HEK293 (cell line): ENCODE measurements at regions not wholly inside any gene's neighbourhood (a gene's known extent, or its start where the extent isn't known, plus 50 kb on each side); places are given as distances from the start of the nearest gene placed in this dataset.

Experiments
- CTCF ChIA-PET: fragments of 350-600 bp; formaldehyde crosslinking; extraction: SDS; loops from one replicate; lab custom pipeline; 2021; ENCODE audit warnings: antibody characterized with exemption; lab: Yijun Ruan, JAX
- POLR2A ChIA-PET: fragments of 300-600 bp; formaldehyde crosslinking; extraction: SDS; loops from one replicate; lab custom pipeline; 2020; ENCODE audit warnings: antibody characterized with exemption, inconsistent platforms; lab: Yijun Ruan, JAX
- H3K27ac ChIP-seq: fragments of 200-500 bp; sonication (Bioruptor generic); 2 replicates; pipeline ENCODE4 v1.5.1; 2014; ENCODE audit warnings: low read depth, low read length, control low read depth, inconsistent platforms; ENCODE audit errors: extremely low read depth
- H3K36me3 ChIP-seq, 2 experiments: fragments of 200-500 bp in 1 of 2; sonication (Bioruptor generic) in 1 of 2; 1 replicate in 1 of 2; 2 replicates in 1 of 2; pipeline ENCODE4 v1.5.1; 2014 to 2017; ENCODE audit warnings: inconsistent platforms in 2 of 2, low read length in 2 of 2; ENCODE audit not compliant: control insufficient read depth in 2 of 2, insufficient read depth in 1 of 2
- H3K4me1 ChIP-seq: fragments of 200-500 bp; sonication (Bioruptor generic); 2 replicates; pipeline ENCODE4 v1.5.1; 2014; ENCODE audit warnings: mild to moderate bottlenecking, low read length, inconsistent platforms; ENCODE audit not compliant: control insufficient read depth, insufficient read depth
- H3K4me3 ChIP-seq: 2 replicates; pipeline ENCODE4 v1.5.1; 2011; ENCODE audit warnings: low read depth, mild to moderate bottlenecking, control low read depth, low read length, moderate library complexity
- H3K9me3 ChIP-seq: fragments of 200-500 bp; sonication (Bioruptor generic); 2 replicates; pipeline ENCODE4 v1.5.1; 2014; ENCODE audit warnings: low read depth, low read length, inconsistent platforms; ENCODE audit not compliant: control insufficient read depth, insufficient read depth
- BCL11A ChIP-seq: fragments of 450-650 bp; formaldehyde crosslinking; IDR thresholded peaks from 2 replicates; pipeline ENCODE4 v1.5.1; 2016; ENCODE audit warnings: low read depth, missing biosample characterization, missing genetic modification characterization
- GLIS2 ChIP-seq: fragments of 450-650 bp; formaldehyde crosslinking; IDR thresholded peaks from 2 replicates; pipeline ENCODE4 v1.5.1; 2016; ENCODE audit warnings: missing biosample characterization, missing genetic modification characterization
- HOXC10 ChIP-seq: sonication (generic); formaldehyde crosslinking; IDR thresholded peaks from 2 replicates; pipeline ENCODE4 v1.8.1; 2023; ENCODE audit warnings: mild to moderate bottlenecking, missing genetic modification reagents
- HOXD13 ChIP-seq: sonication (generic); formaldehyde crosslinking; IDR thresholded peaks from 2 replicates; pipeline ENCODE4 v1.8.0; 2022; ENCODE audit warnings: missing genetic modification reagents, borderline replicate concordance
- MYNN ChIP-seq: fragments of 450-650 bp; formaldehyde crosslinking; IDR thresholded peaks from 2 replicates; pipeline ENCODE4 v1.5.1; 2016; ENCODE audit warnings: missing biosample characterization, missing genetic modification characterization, borderline replicate concordance
- MZF1 ChIP-seq: fragments of 450-650 bp; formaldehyde crosslinking; IDR thresholded peaks from 2 replicates; pipeline ENCODE4 v1.5.1; 2017; ENCODE audit warnings: missing biosample characterization, missing genetic modification characterization, borderline replicate concordance
- PRDM1 ChIP-seq: fragments of 450-650 bp; formaldehyde crosslinking; IDR thresholded peaks from 2 replicates; pipeline ENCODE4; 2016; ENCODE audit warnings: missing biosample characterization, missing genetic modification characterization
- RBAK ChIP-seq: fragments of 450-650 bp; formaldehyde crosslinking; IDR thresholded peaks from 2 replicates; pipeline ENCODE4 v1.5.1; 2016; ENCODE audit warnings: missing biosample characterization, missing genetic modification characterization
- SCRT2 ChIP-seq: fragments of 450-650 bp; formaldehyde crosslinking; IDR thresholded peaks from 2 replicates; pipeline ENCODE4 v1.5.1; 2016; ENCODE audit warnings: missing biosample characterization, missing genetic modification characterization
- SP2 ChIP-seq: fragments of 450-650 bp; formaldehyde crosslinking; IDR thresholded peaks from 2 replicates; pipeline ENCODE4 v1.5.1; 2016; ENCODE audit warnings: missing biosample characterization, missing genetic modification characterization
- ZBTB8A ChIP-seq: fragments of 450-650 bp; formaldehyde crosslinking; IDR thresholded peaks from 2 replicates; pipeline ENCODE4 v1.5.1; 2016; ENCODE audit warnings: missing biosample characterization, missing genetic modification characterization
- ZNF133 ChIP-seq: fragments of 450-650 bp; formaldehyde crosslinking; IDR thresholded peaks from 2 replicates; pipeline ENCODE4 v1.5.1; 2016; ENCODE audit warnings: missing biosample characterization, missing genetic modification characterization
- ZNF23 ChIP-seq: fragments of 450-650 bp; formaldehyde crosslinking; IDR thresholded peaks from 2 replicates; pipeline ENCODE4 v1.5.1; 2016; ENCODE audit warnings: missing biosample characterization, missing genetic modification characterization, borderline replicate concordance
- ZNF350 ChIP-seq: fragments of 450-650 bp; formaldehyde crosslinking; IDR thresholded peaks from 2 replicates; pipeline ENCODE4 v1.5.0; 2017; ENCODE audit warnings: missing biosample characterization, mild to moderate bottlenecking, missing genetic modification characterization
- ZNF529 ChIP-seq: fragments of 450-650 bp; formaldehyde crosslinking; IDR thresholded peaks from 2 replicates; pipeline ENCODE4 v1.5.1; 2017; ENCODE audit warnings: missing genetic modification characterization, missing biosample characterization; ENCODE audit not compliant: insufficient replicate concordance
- ZNF530 ChIP-seq: fragments of 450-650 bp; formaldehyde crosslinking; IDR thresholded peaks from 2 replicates; pipeline ENCODE4 v1.5.1; 2016; ENCODE audit warnings: low read depth, missing biosample characterization, missing genetic modification characterization
- ZNF548 ChIP-seq: fragments of 450-650 bp; formaldehyde crosslinking; IDR thresholded peaks from 2 replicates; pipeline ENCODE4 v1.5.1; 2016; ENCODE audit warnings: missing biosample characterization, missing genetic modification characterization
- ZNF560 ChIP-seq: fragments of 450-650 bp; formaldehyde crosslinking; IDR thresholded peaks from 2 replicates; pipeline ENCODE4 v1.5.1; 2017; ENCODE audit warnings: missing biosample characterization, missing genetic modification characterization, borderline replicate concordance
- ZNF830 ChIP-seq: fragments of 450-650 bp; IDR thresholded peaks from 2 replicates; pipeline ENCODE4 v1.5.0; 2018; ENCODE audit warnings: missing biosample characterization, missing genetic modification characterization, low read depth, mild to moderate bottlenecking, moderate library complexity
- ZSCAN16 ChIP-seq: fragments of 450-650 bp; formaldehyde crosslinking; IDR thresholded peaks from 2 replicates; pipeline ENCODE4 v1.5.1; 2016; ENCODE audit warnings: missing biosample characterization, missing genetic modification characterization
- TF ChIP-seq, protein P1 (sequence below): fragments of 450-650 bp; formaldehyde crosslinking; IDR thresholded peaks from 2 replicates; pipeline ENCODE4 v1.5.1; 2016; ENCODE audit warnings: missing biosample characterization, missing genetic modification characterization
- TF ChIP-seq, protein P2 (sequence below): fragments of 450-650 bp; formaldehyde crosslinking; IDR thresholded peaks from 2 replicates; pipeline ENCODE4 v1.5.1; 2016; ENCODE audit warnings: missing biosample characterization, missing genetic modification characterization, borderline replicate concordance
- TF ChIP-seq, protein P3 (sequence below): fragments of 450-650 bp; formaldehyde crosslinking; IDR thresholded peaks from 2 replicates; pipeline ENCODE4 v1.5.1; 2017; ENCODE audit warnings: missing biosample characterization, missing genetic modification characterization
- TF ChIP-seq, protein P4 (sequence below): fragments of 450-650 bp; formaldehyde crosslinking; IDR thresholded peaks from 2 replicates; pipeline ENCODE4 v1.5.1; 2017; ENCODE audit warnings: missing biosample characterization, missing genetic modification characterization
- TF ChIP-seq, protein P5 (sequence below): fragments of 450-650 bp; formaldehyde crosslinking; IDR thresholded peaks from 2 replicates; pipeline ENCODE4 v1.5.1; 2016; ENCODE audit warnings: missing biosample characterization, missing genetic modification characterization, borderline replicate concordance

DNA sequence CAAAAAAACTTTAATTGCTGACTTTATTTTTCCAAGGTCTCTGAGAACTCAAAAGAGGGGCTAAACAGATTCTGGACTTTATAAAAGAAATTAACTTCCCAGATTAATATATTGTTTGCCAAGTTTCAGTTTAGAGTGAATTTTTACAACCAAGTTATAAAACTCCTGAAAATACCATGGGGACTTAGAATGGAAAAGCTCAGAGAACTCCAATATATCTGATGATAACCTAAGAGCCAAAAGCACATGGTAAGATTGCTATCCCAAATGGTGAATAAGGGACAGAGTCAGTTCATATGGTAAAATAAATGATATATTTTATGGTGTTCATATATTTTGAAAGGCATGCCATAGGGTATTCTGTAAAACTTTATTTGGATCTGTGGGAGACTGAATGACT is 470.9 kb downstream of the TTLL7 start:
- Histone ChIP-seq H3K36me3 (no peaks in the 10 kb centered on the region), H3K4me3 (no peak overlapping the region), H3K4me1 (no peaks in the 10 kb centered on the region), H3K9me3 (no peaks in the 10 kb centered on the region), H3K27ac (no peak overlapping the region)
- CTCF ChIA-PET: no interaction called here
- POLR2A ChIA-PET: no interaction called here
- TF ChIP-seq RBAK (tag by site-specific recombination): no peak
- TF ChIP-seq ZBTB8A: no peak
- TF ChIP-seq HOXD13 (CRISPR knock-in tag): no peak
- no peak for TF ChIP-seq ZNF23
- TF ChIP-seq, protein P1, sequence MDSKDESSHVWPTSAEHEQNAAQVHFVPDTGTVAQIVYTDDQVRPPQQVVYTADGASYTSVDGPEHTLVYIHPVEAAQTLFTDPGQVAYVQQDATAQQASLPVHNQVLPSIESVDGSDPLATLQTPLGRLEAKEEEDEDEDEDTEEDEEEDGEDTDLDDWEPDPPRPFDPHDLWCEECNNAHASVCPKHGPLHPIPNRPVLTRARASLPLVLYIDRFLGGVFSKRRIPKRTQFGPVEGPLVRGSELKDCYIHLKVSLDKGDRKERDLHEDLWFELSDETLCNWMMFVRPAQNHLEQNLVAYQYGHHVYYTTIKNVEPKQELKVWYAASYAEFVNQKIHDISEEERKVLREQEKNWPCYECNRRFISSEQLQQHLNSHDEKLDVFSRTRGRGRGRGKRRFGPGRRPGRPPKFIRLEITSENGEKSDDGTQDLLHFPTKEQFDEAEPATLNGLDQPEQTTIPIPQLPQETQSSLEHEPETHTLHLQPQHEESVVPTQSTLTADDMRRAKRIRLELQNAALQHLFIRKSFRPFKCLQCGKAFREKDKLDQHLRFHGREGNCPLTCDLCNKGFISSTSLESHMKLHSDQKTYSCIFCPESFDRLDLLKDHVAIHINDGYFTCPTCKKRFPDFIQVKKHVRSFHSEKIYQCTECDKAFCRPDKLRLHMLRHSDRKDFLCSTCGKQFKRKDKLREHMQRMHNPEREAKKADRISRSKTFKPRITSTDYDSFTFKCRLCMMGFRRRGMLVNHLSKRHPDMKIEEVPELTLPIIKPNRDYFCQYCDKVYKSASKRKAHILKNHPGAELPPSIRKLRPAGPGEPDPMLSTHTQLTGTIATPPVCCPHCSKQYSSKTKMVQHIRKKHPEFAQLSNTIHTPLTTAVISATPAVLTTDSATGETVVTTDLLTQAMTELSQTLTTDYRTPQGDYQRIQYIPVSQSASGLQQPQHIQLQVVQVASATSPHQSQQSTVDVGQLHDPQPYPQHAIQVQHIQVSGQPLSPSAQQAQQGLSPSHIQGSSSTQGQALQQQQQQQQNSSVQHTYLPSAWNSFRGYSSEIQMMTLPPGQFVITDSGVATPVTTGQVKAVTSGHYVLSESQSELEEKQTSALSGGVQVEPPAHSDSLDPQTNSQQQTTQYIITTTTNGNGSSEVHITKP (tag by site-specific recombination): no peak
- TF ChIP-seq ZNF560 (tag by site-specific recombination): no peak
- TF ChIP-seq ZNF830 (tag by site-specific recombination): no peak
- no peak for TF ChIP-seq ZSCAN16
- TF ChIP-seq ZNF530: no peak
- no peak for TF ChIP-seq BCL11A (tag by site-specific recombination)
- TF ChIP-seq, protein P2, sequence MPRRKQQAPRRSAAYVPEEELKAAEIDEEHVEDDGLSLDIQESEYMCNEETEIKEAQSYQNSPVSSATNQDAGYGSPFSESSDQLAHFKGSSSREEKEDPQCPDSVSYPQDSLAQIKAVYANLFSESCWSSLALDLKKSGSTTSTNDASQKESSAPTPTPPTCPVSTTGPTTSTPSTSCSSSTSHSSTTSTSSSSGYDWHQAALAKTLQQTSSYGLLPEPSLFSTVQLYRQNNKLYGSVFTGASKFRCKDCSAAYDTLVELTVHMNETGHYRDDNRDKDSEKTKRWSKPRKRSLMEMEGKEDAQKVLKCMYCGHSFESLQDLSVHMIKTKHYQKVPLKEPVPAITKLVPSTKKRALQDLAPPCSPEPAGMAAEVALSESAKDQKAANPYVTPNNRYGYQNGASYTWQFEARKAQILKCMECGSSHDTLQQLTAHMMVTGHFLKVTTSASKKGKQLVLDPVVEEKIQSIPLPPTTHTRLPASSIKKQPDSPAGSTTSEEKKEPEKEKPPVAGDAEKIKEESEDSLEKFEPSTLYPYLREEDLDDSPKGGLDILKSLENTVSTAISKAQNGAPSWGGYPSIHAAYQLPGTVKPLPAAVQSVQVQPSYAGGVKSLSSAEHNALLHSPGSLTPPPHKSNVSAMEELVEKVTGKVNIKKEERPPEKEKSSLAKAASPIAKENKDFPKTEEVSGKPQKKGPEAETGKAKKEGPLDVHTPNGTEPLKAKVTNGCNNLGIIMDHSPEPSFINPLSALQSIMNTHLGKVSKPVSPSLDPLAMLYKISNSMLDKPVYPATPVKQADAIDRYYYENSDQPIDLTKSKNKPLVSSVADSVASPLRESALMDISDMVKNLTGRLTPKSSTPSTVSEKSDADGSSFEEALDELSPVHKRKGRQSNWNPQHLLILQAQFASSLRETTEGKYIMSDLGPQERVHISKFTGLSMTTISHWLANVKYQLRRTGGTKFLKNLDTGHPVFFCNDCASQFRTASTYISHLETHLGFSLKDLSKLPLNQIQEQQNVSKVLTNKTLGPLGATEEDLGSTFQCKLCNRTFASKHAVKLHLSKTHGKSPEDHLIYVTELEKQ (tag by site-specific recombination): no peak
- TF ChIP-seq ZNF529: no peak
- TF ChIP-seq SCRT2 (tag by site-specific recombination): no peak
- TF ChIP-seq MZF1 (tag by site-specific recombination): no peak
- TF ChIP-seq ZNF350: no peak

DNA sequence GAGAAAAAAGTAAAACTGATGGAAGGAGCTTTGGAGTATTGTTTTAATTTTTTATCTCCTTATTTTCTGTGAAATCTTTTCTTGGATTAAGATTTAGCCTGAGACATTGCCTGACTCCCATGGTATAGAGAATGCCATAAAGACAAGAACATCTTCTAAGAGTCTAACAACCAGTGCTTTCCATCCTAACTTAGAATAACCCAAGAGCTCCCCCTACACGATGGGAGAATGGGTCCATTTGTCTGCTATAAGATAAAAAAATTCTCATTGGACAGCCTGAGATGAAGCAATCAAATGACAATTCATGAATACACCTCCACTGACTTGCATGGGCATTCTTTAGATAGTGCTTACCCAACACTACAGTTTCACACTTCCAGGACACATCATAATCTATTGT is 478.1 kb downstream of the TTLL7 start:
- H3K4me1 ChIP-seq: no peaks in the 10 kb centered on the region
- H3K4me3 ChIP-seq: no peak overlapping the region
- no peak for TF ChIP-seq ZNF133
- TF ChIP-seq, protein P3, sequence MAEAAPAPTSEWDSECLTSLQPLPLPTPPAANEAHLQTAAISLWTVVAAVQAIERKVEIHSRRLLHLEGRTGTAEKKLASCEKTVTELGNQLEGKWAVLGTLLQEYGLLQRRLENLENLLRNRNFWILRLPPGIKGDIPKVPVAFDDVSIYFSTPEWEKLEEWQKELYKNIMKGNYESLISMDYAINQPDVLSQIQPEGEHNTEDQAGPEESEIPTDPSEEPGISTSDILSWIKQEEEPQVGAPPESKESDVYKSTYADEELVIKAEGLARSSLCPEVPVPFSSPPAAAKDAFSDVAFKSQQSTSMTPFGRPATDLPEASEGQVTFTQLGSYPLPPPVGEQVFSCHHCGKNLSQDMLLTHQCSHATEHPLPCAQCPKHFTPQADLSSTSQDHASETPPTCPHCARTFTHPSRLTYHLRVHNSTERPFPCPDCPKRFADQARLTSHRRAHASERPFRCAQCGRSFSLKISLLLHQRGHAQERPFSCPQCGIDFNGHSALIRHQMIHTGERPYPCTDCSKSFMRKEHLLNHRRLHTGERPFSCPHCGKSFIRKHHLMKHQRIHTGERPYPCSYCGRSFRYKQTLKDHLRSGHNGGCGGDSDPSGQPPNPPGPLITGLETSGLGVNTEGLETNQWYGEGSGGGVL (tag by site-specific recombination): no peak
- TF ChIP-seq GLIS2 (tag by site-specific recombination): no peak
- no peak for TF ChIP-seq HOXC10 (CRISPR knock-in tag)
- TF ChIP-seq MYNN (tag by site-specific recombination): no peak
- TF ChIP-seq, protein P4, sequence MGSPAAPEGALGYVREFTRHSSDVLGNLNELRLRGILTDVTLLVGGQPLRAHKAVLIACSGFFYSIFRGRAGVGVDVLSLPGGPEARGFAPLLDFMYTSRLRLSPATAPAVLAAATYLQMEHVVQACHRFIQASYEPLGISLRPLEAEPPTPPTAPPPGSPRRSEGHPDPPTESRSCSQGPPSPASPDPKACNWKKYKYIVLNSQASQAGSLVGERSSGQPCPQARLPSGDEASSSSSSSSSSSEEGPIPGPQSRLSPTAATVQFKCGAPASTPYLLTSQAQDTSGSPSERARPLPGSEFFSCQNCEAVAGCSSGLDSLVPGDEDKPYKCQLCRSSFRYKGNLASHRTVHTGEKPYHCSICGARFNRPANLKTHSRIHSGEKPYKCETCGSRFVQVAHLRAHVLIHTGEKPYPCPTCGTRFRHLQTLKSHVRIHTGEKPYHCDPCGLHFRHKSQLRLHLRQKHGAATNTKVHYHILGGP (tag by site-specific recombination): no peak
- no peak for TF ChIP-seq PRDM1 (tag by site-specific recombination)
- TF ChIP-seq ZNF548 (tag by site-specific recombination): no peak
- TF ChIP-seq, protein P5, sequence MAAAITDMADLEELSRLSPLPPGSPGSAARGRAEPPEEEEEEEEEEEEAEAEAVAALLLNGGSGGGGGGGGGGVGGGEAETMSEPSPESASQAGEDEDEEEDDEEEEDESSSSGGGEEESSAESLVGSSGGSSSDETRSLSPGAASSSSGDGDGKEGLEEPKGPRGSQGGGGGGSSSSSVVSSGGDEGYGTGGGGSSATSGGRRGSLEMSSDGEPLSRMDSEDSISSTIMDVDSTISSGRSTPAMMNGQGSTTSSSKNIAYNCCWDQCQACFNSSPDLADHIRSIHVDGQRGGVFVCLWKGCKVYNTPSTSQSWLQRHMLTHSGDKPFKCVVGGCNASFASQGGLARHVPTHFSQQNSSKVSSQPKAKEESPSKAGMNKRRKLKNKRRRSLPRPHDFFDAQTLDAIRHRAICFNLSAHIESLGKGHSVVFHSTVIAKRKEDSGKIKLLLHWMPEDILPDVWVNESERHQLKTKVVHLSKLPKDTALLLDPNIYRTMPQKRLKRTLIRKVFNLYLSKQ: no peak
- TF ChIP-seq SP2: no peak
- no peaks in the 10 kb centered on the region for H3K9me3 ChIP-seq
- H3K27ac ChIP-seq: no peak overlapping the region
- H3K36me3 ChIP-seq: no peaks in the 10 kb centered on the region
- POLR2A ChIA-PET: no interaction called here
- CTCF ChIA-PET: no interaction called here
